ENCODE measurements at regions not wholly inside any gene's neighbourhood (a gene's known extent, or its start where the extent isn't known, plus 50 kb on each side); places are given as distances from the start of the nearest gene placed in this dataset.
"Not testable (repeated sequence)": the region's sequence is repeated elsewhere in the genome, so short reads cannot be mapped to it uniquely, and the experiment has no call there.

- H3K36me3 Mint-ChIP-seq (ENCODE audit: low read depth), result no peaks in the 10 kb centered on the region
- H3K27me3 Mint-ChIP-seq (ENCODE audit: insufficient read depth), result peaks cover 2% of the 10 kb centered on the region; the same call in 1 of the 2 replicates
- H3K27ac Mint-ChIP-seq, result no peak overlapping the region
- H3K9me3 Mint-ChIP-seq, result no peaks in the 10 kb centered on the region
- DNase-seq, result no peak
- TF ChIP-seq, protein P1, sequence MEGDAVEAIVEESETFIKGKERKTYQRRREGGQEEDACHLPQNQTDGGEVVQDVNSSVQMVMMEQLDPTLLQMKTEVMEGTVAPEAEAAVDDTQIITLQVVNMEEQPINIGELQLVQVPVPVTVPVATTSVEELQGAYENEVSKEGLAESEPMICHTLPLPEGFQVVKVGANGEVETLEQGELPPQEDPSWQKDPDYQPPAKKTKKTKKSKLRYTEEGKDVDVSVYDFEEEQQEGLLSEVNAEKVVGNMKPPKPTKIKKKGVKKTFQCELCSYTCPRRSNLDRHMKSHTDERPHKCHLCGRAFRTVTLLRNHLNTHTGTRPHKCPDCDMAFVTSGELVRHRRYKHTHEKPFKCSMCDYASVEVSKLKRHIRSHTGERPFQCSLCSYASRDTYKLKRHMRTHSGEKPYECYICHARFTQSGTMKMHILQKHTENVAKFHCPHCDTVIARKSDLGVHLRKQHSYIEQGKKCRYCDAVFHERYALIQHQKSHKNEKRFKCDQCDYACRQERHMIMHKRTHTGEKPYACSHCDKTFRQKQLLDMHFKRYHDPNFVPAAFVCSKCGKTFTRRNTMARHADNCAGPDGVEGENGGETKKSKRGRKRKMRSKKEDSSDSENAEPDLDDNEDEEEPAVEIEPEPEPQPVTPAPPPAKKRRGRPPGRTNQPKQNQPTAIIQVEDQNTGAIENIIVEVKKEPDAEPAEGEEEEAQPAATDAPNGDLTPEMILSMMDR (IDR thresholded peaks at IDR 0.05), result no peak
- H3K4me1 Mint-ChIP-seq (ENCODE audit: low read depth), result peaks cover 6% of the 10 kb centered on the region; the same call in 1 of the 2 replicates
- H3K4me3 Mint-ChIP-seq, result no peak overlapping the region
Measured at GRCh38 chr12:43196268-43196907, 355.6 kb downstream of the ADAMTS20 start.

DNA sequence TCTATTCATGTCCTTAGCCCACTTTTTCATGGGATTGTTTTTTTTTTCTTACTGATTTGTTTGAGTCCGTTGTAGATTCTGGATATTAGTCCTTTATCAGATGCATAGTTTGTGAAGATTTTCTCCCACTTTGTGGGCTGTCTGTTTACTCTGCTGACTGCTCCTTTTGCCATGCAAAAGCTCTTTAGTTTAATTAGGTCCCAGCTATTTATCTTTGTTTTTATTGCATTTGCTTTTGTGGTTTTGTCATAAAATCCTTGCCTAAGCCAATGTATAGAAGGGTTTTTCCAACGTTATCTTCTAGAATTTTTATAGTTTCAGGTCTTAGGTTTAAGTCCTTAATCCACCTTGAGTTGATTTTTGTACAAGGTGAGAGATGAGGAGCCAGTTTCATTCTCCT is 358.9 kb downstream of the ADAMTS20 start:
- not testable (repeated sequence) for DNase-seq; H3K4me1 Mint-ChIP-seq (ENCODE audit: low read depth); H3K27ac Mint-ChIP-seq; H3K36me3 Mint-ChIP-seq (ENCODE audit: low read depth); H3K4me3 Mint-ChIP-seq; H3K27me3 Mint-ChIP-seq (ENCODE audit: insufficient read depth)
- peaks cover 13% of the 10 kb centered on the region for H3K9me3 Mint-ChIP-seq

DNA sequence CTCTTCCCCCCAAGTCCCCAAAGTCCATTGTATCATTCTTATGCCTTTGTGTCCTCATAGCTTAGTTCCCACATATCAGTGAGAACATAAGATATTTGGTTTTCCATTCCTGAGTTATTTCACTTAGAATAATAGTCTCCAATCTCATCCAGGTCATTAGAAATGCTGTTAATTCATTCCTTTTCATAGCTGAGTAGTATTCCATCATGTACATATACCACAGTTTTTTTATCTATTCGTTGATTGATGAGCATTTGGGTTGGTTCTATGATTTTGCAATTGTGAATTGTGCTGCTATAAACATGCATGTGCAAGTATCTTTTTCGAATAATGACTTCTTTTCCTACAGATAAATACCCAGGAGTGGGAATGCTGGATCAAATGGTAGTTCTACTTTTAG is 359.6 kb downstream of the ADAMTS20 start:
- not testable (repeated sequence) for H3K27me3 Mint-ChIP-seq (ENCODE audit: insufficient read depth); DNase-seq; H3K4me3 Mint-ChIP-seq; H3K4me1 Mint-ChIP-seq (ENCODE audit: low read depth); H3K36me3 Mint-ChIP-seq (ENCODE audit: low read depth); H3K27ac Mint-ChIP-seq
- peaks cover 13% of the 10 kb centered on the region for H3K9me3 Mint-ChIP-seq

DNA sequence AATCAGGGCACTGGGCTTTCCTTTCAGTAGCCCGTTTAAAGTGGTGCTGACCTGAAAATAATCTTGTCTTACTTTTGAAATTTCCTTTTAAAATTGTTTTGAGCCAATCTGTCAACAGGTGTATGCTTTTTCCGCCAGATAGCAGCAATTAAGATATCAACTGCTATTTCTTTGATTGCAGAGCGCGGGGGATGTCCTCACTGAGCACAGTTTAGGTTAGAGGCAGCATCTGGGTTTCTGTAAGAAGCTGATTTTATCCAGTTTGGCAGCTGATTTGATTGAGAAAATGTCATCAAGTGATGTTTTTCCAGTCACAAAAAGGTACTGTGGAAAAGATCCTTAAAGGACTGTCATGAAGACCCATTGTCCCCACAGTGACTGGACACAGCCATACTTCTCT is 371.8 kb downstream of the ADAMTS20 start:
- TF ChIP-seq, protein P1 (IDR thresholded peaks at IDR 0.05), result no peak
- no peak for DNase-seq
- no peaks in the 10 kb centered on the region for H3K36me3 Mint-ChIP-seq (ENCODE audit: low read depth)
- H3K4me3 Mint-ChIP-seq, result no peak overlapping the region
- no peak overlapping the region for H3K27ac Mint-ChIP-seq
- H3K4me1 Mint-ChIP-seq (ENCODE audit: low read depth), result no peaks in the 10 kb centered on the region
- H3K27me3 Mint-ChIP-seq (ENCODE audit: insufficient read depth), result no peaks in the 10 kb centered on the region; the same call in none of the 2 replicates
- H3K9me3 Mint-ChIP-seq, result peaks cover 6% of the 10 kb centered on the region; the same call in 1 of the 2 replicates

- Mint-ChIP-seq H3K27me3 (ENCODE audit: insufficient read depth) (no peaks in the 10 kb centered on the region; the same call in none of the 2 replicates), H3K4me3 (no peak overlapping the region), H3K9me3 (peaks cover 6% of the 10 kb centered on the region; the same call in 1 of the 2 replicates), H3K4me1 (ENCODE audit: low read depth) (no peaks in the 10 kb centered on the region), H3K36me3 (ENCODE audit: low read depth) (no peaks in the 10 kb centered on the region), H3K27ac (no peak overlapping the region)
- TF ChIP-seq, protein P1 (IDR thresholded peaks at IDR 0.05), result no peak
- DNase-seq, result no peak
Measured at GRCh38 chr12:43179486-43179885, 372.5 kb downstream of the ADAMTS20 start.

DNA sequence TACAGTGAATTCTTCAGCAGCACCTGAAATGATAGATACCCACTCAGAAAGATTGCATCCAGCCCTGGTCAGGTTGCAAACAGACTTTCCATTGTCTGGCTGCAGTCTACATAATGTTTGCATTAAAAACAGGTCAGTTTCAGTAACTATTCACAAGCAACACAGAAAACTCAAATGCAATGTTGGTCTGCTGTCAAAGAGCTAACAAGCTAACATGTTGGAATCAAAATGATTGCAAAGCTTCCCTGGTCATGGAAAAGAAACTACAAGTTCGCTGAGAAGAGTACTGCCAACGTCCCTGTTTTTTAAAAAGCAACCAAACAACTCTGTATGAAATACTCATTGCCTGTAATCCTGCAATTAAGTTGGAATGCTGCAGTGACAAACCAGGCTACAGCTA is 374.7 kb downstream of the ADAMTS20 start:
- Mint-ChIP-seq H3K9me3 (no peaks in the 10 kb centered on the region), H3K4me3 (no peak overlapping the region), H3K4me1 (ENCODE audit: low read depth) (no peaks in the 10 kb centered on the region), H3K36me3 (ENCODE audit: low read depth) (no peaks in the 10 kb centered on the region), H3K27ac (no peak overlapping the region), H3K27me3 (ENCODE audit: insufficient read depth) (no peaks in the 10 kb centered on the region; the same call in none of the 2 replicates)
- DNase-seq, result no peak
- TF ChIP-seq, protein P1 (IDR thresholded peaks at IDR 0.05), result no peak
